GM19324 (cell line): ENCODE measurements at regions not wholly inside any gene's neighbourhood (a gene's known extent, or its start where the extent isn't known, plus 50 kb on each side); places are given as distances from the start of the nearest gene placed in this dataset.

Experiments
- ATAC-seq: cut with Tn5 transposase; IDR thresholded peaks from one replicate; pipeline ENCODE4 v1.9.1; 2021; ENCODE audit warnings: mild to moderate bottlenecking, moderate library complexity; ENCODE audit not compliant: unreplicated experiment, low FRiP score

- ATAC-seq, result no peak
These were observed 115.8 kb upstream of the RPS23 start for GRCh38 chr5:82393951-82394350.

GRCh38 chr5:82390088-82390487 is 111.9 kb upstream of the RPS23 start:
- ATAC-seq, result no peak

GRCh38 chr5:82389347-82389746 is 111.2 kb upstream of the RPS23 start:
- ATAC-seq, result no peak

GRCh38 chr5:82388181-82388580 is 110.0 kb upstream of the RPS23 start:
- no peak for ATAC-seq

GRCh38 chr5:82387819-82388166 is 109.6 kb upstream of the RPS23 start:
- ATAC-seq, result no peak

GRCh38 chr5:82387001-82387818 is 109.1 kb upstream of the RPS23 start:
- ATAC-seq, result no peak

GRCh38 chr5:82386576-82386975 is 108.4 kb upstream of the RPS23 start:
- no peak for ATAC-seq

- ATAC-seq, result no peak
These were observed 106.0 kb upstream of the RPS23 start for GRCh38 chr5:82384034-82384750.

- no peak for ATAC-seq
These were observed 103.4 kb upstream of the RPS23 start for GRCh38 chr5:82381591-82381990.

GRCh38 chr5:82376307-82376706 is 98.2 kb upstream of the RPS23 start:
- ATAC-seq, result no peak

- no peak for ATAC-seq
These were observed 97.5 kb upstream of the RPS23 start for GRCh38 chr5:82375488-82376244.

GRCh38 chr5:82374637-82375036 is 96.5 kb upstream of the RPS23 start:
- ATAC-seq, result no peak

- no peak for ATAC-seq
These were observed 89.8 kb upstream of the RPS23 start for GRCh38 chr5:82367930-82368329.

GRCh38 chr5:82365744-82366228 is 87.6 kb upstream of the RPS23 start:
- no peak for ATAC-seq

- no peak for ATAC-seq
These were observed 86.9 kb upstream of the RPS23 start for GRCh38 chr5:82365026-82365425.

GRCh38 chr5:82364497-82364896 is 86.3 kb upstream of the RPS23 start:
- no peak for ATAC-seq

GRCh38 chr5:82363524-82363923 is 85.4 kb upstream of the RPS23 start:
- no peak for ATAC-seq

- no peak for ATAC-seq
These were observed 84.5 kb upstream of the RPS23 start for GRCh38 chr5:82362636-82363035.

- ATAC-seq, result no peak
These were observed 81.9 kb upstream of the RPS23 start for GRCh38 chr5:82360022-82360421.

- ATAC-seq, result no peak
These were observed 81.1 kb upstream of the RPS23 start for GRCh38 chr5:82359272-82359671.

GRCh38 chr5:82358457-82358856 is 80.3 kb upstream of the RPS23 start:
- ATAC-seq, result no peak
